B cell (primary cell): ENCODE measurements at regions not wholly inside any gene's neighbourhood (a gene's known extent, or its start where the extent isn't known, plus 50 kb on each side); places are given as distances from the start of the nearest gene placed in this dataset.

Experiments
- ATAC-seq: fragments of 200-7000 bp; cut with Tn5 transposase; one replicate; pipeline ENCODE4 v1.10.0; 2021; ENCODE audit warnings: low read depth, mild to moderate bottlenecking, moderate number of reproducible peaks, moderate library complexity
- CTCF ChIA-PET: fragments of 350-600 bp; sonication (Branson Sonifier 250); formaldehyde crosslinking; loops from one replicate; lab custom pipeline; 2021; ENCODE audit warnings: antibody characterized with exemption, inconsistent platforms; lab: Charles Lee
- POLR2A ChIA-PET: fragments of 350-600 bp; sonication (Branson Sonifier 250); formaldehyde crosslinking; loops from one replicate; lab custom pipeline; 2021; ENCODE audit warnings: antibody characterized with exemption; lab: Charles Lee
- DNase-seq: peaks from one replicate; pipeline ENCODE4 v3.0.0; 2013
- H2AFZ ChIP-seq: 2 replicates; pipeline ENCODE4 v1.6.1; 2012; ENCODE audit warnings: mild to moderate bottlenecking, low read depth, low read length; ENCODE audit not compliant: insufficient read depth, poor library complexity, severe bottlenecking
- H3K27ac ChIP-seq, 2 donors: 1 replicate in 1 of 2; 2 replicates in 1 of 2; pipeline ENCODE4 v1.5.1; 2012 to 2013; ENCODE audit warnings: low read length in 2 of 2, mild to moderate bottlenecking in 2 of 2, moderate library complexity in 1 of 2
- H3K27me3 ChIP-seq, 4 experiments: fragments of 200-600 bp in 1 of 4; sonication (generic) in 1 of 4; replicated peaks in 1 of 4; 1 replicate in 2 of 4; 2 replicates in 2 of 4; pipeline versions ENCODE4 v1.6.1 to v1.7.0; 2013 to 2016; ENCODE audit warnings: low read length in 3 of 4, mild to moderate bottlenecking in 2 of 4, mixed read lengths in 1 of 4, moderate library complexity in 1 of 4; ENCODE audit not compliant: insufficient read depth in 4 of 4, control insufficient read depth in 3 of 4; ENCODE audit errors: control extremely low read depth in 1 of 4
- H3K36me3 ChIP-seq, 2 experiments: replicated peaks in 1 of 2; 1 replicate in 1 of 2; 2 replicates in 1 of 2; pipeline versions ENCODE4 v1.6.1 to v1.7.1; 2013; ENCODE audit warnings: low read length in 1 of 2; ENCODE audit not compliant: insufficient read depth in 2 of 2, control insufficient read depth in 1 of 2; ENCODE audit errors: control extremely low read depth in 1 of 2, extremely low read depth in 1 of 2
- H3K4me1 ChIP-seq, 2 donors: fragments of 200-600 bp in 1 of 2; sonication (generic) in 1 of 2; 1 replicate in 1 of 2; 2 replicates in 1 of 2; pipeline versions ENCODE4 v1.5.1 to v1.6.1; 2013 to 2017; ENCODE audit warnings: low read length in 2 of 2; ENCODE audit not compliant: control insufficient read depth in 2 of 2, insufficient read depth in 2 of 2
- H3K4me2 ChIP-seq: replicated peaks from 2 replicates; pipeline ENCODE3; 2012; ENCODE audit warnings: mild to moderate bottlenecking, low read depth, low read length; ENCODE audit not compliant: poor library complexity, severe bottlenecking
- H3K4me3 ChIP-seq, 5 experiments: fragments of 200-600 bp in 1 of 5; sonication (generic) in 1 of 5; 1 replicate in 3 of 5; 2 replicates in 2 of 5; pipeline versions ENCODE4 v1.5.1 to v1.7.0; 2011 to 2016; ENCODE audit warnings: low read length in 4 of 5, mild to moderate bottlenecking in 4 of 5, low read depth in 2 of 5, control low read depth in 1 of 5, moderate library complexity in 1 of 5; ENCODE audit not compliant: insufficient read depth in 1 of 5; ENCODE audit errors: control extremely low read depth in 1 of 5, extremely low read depth in 1 of 5
- H3K79me2 ChIP-seq: fragments of 200-600 bp; sonication (generic); one replicate; pipeline ENCODE4 v1.6.0; 2016; ENCODE audit warnings: low read length; ENCODE audit not compliant: control insufficient read depth, insufficient read depth
- H3K9ac ChIP-seq: fragments of 200-600 bp; sonication (generic); 2 replicates; pipeline ENCODE4 v1.6.1; 2017; ENCODE audit warnings: mild to moderate bottlenecking, low read length, moderate library complexity
- H3K9me3 ChIP-seq, 3 donors: one replicate each; pipeline versions ENCODE4 v1.6.1 to v1.7.1; 2013; ENCODE audit warnings: low read length in 2 of 3; ENCODE audit not compliant: control insufficient read depth in 2 of 3, insufficient read depth in 1 of 3; ENCODE audit errors: control extremely low read depth in 1 of 3
- H4K20me1 ChIP-seq: 2 replicates; pipeline ENCODE4 v1.6.0; 2012; ENCODE audit warnings: mild to moderate bottlenecking, low read length; ENCODE audit not compliant: insufficient read depth, control insufficient read depth, poor library complexity, severe bottlenecking
- H3K27ac Mint-ChIP-seq: one replicate; pipeline ENCODE4 v1.8.0; 2021; ENCODE audit warnings: mixed read lengths
- H3K27me3 Mint-ChIP-seq: one replicate; pipeline ENCODE4 v1.8.0; 2021; ENCODE audit warnings: mixed read lengths
- H3K4me1 Mint-ChIP-seq: one replicate; pipeline ENCODE4 v1.8.0; 2021; ENCODE audit warnings: mixed read lengths
- H3K4me3 Mint-ChIP-seq: one replicate; pipeline ENCODE4 v1.8.0; 2021; ENCODE audit warnings: mixed read lengths
- H3K9me3 Mint-ChIP-seq: one replicate; pipeline ENCODE4 v1.8.0; 2022; ENCODE audit warnings: mixed read lengths; ENCODE audit not compliant: insufficient read depth
- CTCF ChIP-seq: fragments of 200-600 bp; IDR thresholded peaks from one replicate; pipeline ENCODE4 v1.8.0; 2022; ENCODE audit warnings: antibody characterized with exemption, mild to moderate bottlenecking
- EZH2 ChIP-seq: IDR thresholded peaks from 2 replicates; pipeline ENCODE4 v1.6.1; 2012; ENCODE audit warnings: borderline replicate concordance, low read depth, mild to moderate bottlenecking, moderate library complexity, low read length; ENCODE audit not compliant: insufficient read depth, poor library complexity, severe bottlenecking
- WGBS: methylation state at CpG from one replicate; pipeline ENCODE4 v1.1.5; 2013; ENCODE audit warnings: missing lambda C conversion rate; ENCODE audit not compliant: insufficient coverage; 5-methylcytosine and 5-hydroxymethylcytosine counted together
- intact Hi-C: fragments of 100-400 bp; cut with micrococcal nuclease; formaldehyde crosslinking; loops from one replicate; pipeline ENCODE4 v1.10.0; 2022

- CTCF ChIA-PET, result no interaction called here
- peaks cover 0 to 3% (median 0%) of the 10 kb centered on the region in 3 donors for H3K9me3 ChIP-seq
- H3K4me3 Mint-ChIP-seq, result no peak overlapping the region
Measured at GRCh38 chr11:112655371-112655770, 305.8 kb upstream of the NCAM1 start.

GRCh38 chr11:112656772-112657428 lies 304.3 kb upstream of the NCAM1 start:
- no peak overlapping the region for H3K27ac Mint-ChIP-seq
- ChIA-PET POLR2A (no interaction called here), CTCF (no interaction called here)
- H3K79me2 ChIP-seq, result no peaks in the 10 kb centered on the region
- peaks cover 10% of the 10 kb centered on the region for H3K27me3 Mint-ChIP-seq
- H3K4me2 ChIP-seq, result no peak overlapping the region
- H3K4me1 Mint-ChIP-seq, result no peaks in the 10 kb centered on the region
- no peak overlapping the region for H2AFZ ChIP-seq
- intact Hi-C loops, result no loop called here
- H3K4me1 ChIP-seq, result no peaks in the 10 kb centered on the region
- no peaks in the 10 kb centered on the region for H4K20me1 ChIP-seq
- TF ChIP-seq CTCF (no peak), EZH2 (no peak)
- 83% methylated on average over 6 of the region's 6 CpGs for WGBS
- H3K27ac ChIP-seq, result no peak overlapping the region
- H3K36me3 ChIP-seq, result no peaks in the 10 kb centered on the region
- H3K4me3 ChIP-seq, result no peak overlapping the region
- no peak overlapping the region for H3K4me3 Mint-ChIP-seq
- no peak for ATAC-seq
- no peaks in the 10 kb centered on the region for H3K9me3 Mint-ChIP-seq
- no peaks in the 10 kb centered on the region for H3K27me3 ChIP-seq
- H3K9me3 ChIP-seq, result peaks cover 0 to 3% (median 0%) of the 10 kb centered on the region in 3 donors
- H3K9ac ChIP-seq, result no peak overlapping the region
- no peak for DNase-seq

More at GRCh38 chr11:112655371-112655770, 305.8 kb upstream of the NCAM1 start:
- no peaks in the 10 kb centered on the region for H3K79me2 ChIP-seq
- no peaks in the 10 kb centered on the region for H3K4me1 ChIP-seq
- no peak for TF ChIP-seq EZH2
- no peak for TF ChIP-seq CTCF
- no peaks in the 10 kb centered on the region for H3K27me3 ChIP-seq
- H3K4me2 ChIP-seq, result no peak overlapping the region
- H2AFZ ChIP-seq, result no peak overlapping the region
- DNase-seq, result no peak
- H3K36me3 ChIP-seq, result no peaks in the 10 kb centered on the region
- H4K20me1 ChIP-seq, result no peaks in the 10 kb centered on the region
- POLR2A ChIA-PET, result no interaction called here
- H3K4me1 Mint-ChIP-seq, result no peaks in the 10 kb centered on the region
- H3K9me3 Mint-ChIP-seq, result no peaks in the 10 kb centered on the region
- no peak overlapping the region for H3K4me3 ChIP-seq
- no CpG with 5 or more reads among the region's 2 CpGs for whole genome bisulfite sequencing
- H3K27me3 Mint-ChIP-seq, result peaks cover 10% of the 10 kb centered on the region
- no peak overlapping the region for H3K27ac Mint-ChIP-seq
- intact Hi-C loops, result no loop called here
- no peak overlapping the region for H3K27ac ChIP-seq
- H3K9ac ChIP-seq, result no peak overlapping the region
- ATAC-seq, result no peak
